ENCODE measurements at regions not wholly inside any gene's neighbourhood (a gene's known extent, or its start where the extent isn't known, plus 50 kb on each side); places are given as distances from the start of the nearest gene placed in this dataset.
A peak's percentile ranks its signal among the peaks of the same experiment; 100 is the strongest.

DNA sequence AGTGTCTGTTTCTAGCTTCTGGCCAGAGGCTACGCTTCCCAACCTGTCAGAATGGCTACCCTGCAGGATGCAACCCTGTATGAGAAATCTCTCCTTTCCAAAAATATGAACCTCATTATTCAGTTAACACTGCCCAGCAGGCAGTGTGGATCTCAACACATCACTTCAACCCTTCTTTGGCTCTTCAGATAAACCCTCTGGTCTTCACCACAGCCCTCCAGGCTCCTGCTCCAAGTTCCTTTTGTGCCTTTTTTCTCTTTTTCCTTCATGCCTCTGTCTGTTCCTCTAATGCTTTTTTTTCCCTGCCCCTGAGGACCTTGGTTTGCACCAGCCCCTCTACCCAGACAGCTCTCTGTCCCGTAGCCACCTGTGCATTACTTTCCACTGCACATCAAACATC lies 207.4 kb downstream of the MYLK4 start:
- H3K27ac ChIP-seq: no peak overlapping the region
- H3K4me3 ChIP-seq: no peak overlapping the region

DNA sequence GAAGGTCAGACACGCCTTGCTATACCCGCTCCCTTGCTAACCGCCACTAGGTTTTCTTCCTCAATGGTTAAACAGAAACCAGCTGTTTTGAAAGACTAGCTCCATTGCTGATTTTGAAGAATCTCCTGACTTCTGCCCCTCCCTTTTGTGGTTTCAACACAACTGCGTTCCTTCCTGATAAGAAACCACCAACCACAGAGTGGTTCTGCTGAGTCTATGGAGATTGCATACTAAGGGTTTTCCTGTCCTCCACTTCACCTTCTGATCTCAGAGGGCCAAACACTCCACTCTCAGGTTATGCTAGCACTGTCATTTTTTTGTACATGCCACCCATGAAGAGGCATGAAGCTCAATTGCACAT lies 207.9 kb downstream of the MYLK4 start:
- no peak overlapping the region for H3K4me3 ChIP-seq
- H3K27ac ChIP-seq: no peak overlapping the region

DNA sequence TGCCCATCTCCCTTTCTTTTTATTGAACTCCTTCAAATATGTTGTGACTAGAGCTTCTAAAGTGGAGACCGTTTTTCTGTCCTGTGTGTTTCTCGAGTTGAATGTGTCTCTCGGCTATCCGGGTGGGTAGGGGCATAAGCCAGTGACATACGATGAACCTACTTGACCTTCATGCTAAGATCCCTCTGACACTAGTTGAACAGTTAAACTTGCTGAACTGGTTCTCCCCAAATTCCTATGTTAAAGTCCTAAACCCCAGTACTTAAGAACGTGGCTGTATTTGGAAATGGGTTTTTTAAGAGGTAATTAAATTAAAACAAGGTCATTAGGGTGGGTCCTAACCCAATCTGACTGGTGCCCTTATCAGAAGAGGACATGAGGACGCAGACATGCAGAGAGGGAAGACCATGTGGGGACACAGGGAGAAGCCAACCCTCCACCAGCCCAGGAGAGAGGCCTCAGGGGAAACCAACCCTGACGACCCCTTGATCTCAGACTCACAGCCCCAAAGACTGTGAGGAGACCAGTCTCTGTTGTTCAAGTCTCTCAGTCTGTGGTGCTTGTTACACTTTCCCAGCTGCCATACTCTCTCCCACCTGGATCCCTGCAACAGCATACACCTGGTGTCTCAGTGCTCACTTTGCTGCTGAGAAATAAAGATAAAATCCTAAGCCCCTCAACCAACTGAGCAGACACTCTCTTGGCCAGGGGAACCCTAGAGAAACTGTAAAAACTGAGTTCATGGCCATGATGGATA lies 208.4 kb downstream of the MYLK4 start:
- no peak overlapping the region for H3K27ac ChIP-seq
- no peak overlapping the region for H3K4me3 ChIP-seq

DNA sequence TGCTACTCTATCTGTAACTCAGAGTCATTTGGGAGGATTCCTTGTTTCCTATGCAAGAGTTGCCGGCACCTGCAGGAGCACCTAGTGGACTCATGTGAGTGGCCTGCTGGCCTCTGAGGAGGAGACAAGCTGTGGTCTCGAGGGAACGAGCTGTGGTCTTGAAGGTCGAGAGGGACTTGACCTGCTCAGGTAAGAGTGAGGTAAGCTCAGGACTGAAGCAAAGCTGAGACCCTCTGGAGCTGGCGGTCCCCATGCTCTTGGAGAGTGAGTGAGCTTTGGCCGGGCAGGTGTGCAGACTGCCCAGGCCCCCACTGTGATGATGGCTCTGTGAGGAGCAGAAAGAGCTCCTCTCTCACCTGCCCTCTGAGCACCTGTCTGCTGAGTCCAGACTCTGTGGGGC lies 214.3 kb downstream of the MYLK4 start:
- Histone ChIP-seq H3K4me3 (no peak overlapping the region), H3K27ac (no peak overlapping the region)

DNA sequence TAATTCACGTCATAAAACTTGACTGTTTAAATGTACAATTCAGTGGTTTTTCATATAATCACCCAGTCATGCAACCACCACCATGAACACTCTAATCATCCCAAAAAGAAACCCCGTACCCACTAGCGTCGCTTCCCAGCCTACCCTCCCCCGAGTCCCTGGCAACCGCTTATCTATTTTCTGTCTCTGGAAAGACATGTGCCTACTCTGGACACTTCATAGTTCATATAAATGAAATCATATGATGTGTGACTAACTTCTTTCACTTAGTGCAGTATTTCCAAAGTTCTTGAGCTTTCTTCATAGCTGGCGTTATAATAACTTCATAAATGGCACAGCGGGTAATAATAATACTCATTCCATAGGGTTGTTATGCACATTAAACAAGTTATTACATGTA lies 215.2 kb downstream of the MYLK4 start:
- no peak overlapping the region for H3K4me3 ChIP-seq
- no peak overlapping the region for H3K27ac ChIP-seq

DNA sequence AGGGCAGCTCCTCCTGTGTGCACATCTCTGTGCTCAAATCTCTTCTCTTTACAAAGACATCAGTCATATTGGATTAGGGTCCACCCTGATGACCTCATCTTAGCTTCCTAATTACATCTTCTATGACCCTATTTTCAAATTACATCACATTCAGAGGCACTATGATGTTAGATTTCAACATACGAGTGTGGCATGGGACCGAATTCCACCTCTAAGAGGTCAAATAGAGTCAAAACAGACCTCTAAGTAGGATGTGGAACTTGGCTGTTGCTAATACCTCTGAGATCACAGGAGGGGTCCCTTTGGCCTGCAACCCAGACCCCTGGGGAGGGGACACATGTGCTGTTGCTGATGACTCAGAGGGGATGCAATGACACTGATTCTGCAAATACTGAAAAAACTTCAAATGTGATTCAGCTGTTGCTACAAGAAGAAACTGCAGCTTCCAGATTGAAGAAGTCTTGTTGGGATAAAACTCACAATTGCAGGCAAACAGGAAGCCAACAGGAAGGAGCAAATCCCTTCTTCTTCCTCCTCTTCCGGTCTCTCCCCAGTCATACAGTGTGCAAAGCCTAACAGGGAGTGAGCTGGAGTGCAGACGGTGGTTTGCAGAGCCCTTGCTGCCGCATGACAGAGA lies 216.2 kb downstream of the MYLK4 start:
- no peak overlapping the region for H3K4me3 ChIP-seq
- peak overlapping the region in 1 of 21 experiments; percentile 33 for H3K27ac ChIP-seq

DNA sequence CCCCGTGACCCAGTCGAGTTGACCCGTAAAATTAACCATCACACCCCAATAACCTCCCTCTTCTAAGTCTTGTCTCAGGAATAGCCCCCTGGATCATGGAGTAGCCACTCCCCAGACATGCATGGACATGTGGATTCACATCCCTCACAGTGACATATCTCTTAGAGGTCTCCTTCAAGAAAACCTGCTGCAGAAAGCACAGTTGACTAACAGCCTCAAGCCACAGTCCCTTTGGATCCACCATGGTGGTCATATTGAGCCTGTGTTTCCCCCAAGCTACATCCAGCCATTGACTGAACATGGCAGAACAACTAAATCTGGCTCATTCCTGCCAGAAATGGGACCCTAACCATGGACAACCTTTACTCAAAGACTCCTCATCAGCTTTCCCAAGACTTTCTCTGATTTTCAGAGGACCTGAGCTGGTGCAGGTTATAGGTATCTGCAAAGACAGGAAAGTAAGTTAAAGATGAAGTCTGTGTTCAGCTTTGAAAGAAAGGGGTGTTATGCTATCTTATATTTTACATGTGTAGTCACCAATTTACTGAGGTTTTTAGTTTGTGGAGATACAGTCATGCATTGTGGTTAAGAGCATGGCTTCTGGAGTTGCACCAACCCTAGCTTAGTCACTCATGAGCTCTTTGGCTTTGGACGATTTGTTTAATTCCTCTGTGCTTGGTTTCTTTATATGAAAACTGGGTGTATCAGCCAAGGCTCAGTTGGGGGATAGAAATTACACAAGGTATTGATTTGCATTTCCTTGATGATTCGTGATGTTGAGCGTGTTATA lies 219.1 kb downstream of the MYLK4 start:
- no peak overlapping the region for H3K4me3 ChIP-seq
- peak overlapping the region in 1 of 21 experiments; percentile 50 for H3K27ac ChIP-seq

DNA sequence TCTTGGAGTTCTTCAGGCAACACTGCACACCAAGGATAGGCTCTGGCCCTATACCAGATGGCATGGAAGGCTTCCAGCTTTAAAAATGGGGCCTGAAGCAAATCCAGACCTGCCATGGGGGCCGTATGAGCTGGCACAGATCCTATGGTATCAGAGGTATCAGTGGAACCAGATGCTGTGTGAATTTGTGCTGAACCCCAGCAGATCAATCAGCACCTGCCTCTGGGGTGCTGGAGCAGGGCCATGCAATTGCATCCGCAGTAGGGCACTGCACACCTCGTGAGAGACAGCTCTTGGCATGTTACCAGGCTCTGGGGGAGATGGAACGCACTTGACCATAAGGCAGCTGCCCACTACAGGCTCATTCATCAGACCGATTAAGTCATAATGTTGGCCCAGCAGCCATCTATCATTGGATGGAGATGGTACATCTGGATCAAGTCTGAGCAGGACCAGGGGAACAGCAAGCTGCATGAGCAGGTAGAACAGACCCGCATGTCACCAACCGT lies 221.5 kb downstream of the MYLK4 start:
- H3K4me3 ChIP-seq: no peak overlapping the region
- no peak overlapping the region for H3K27ac ChIP-seq

DNA sequence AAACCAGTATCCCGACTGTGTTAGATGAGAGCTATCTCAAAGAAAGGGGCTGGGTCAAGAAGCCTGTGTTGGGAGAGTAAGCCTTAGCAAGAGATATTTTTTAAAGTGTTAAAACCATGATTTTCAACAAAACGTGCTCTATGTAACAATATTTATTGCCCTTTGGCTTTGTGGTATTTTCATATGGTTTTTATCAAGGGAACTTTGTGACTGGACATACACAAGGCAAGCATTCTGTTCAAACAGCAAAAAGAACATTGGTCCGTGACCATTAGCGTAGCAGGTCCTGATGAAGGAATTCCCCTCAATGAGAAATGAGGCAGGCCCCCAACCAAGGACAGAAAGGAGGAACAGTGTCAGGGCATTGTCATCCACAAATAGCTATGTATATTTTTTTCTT lies 222.6 kb downstream of the MYLK4 start:
- Histone ChIP-seq H3K4me3 (no peak overlapping the region), H3K27ac (no peak overlapping the region)

DNA sequence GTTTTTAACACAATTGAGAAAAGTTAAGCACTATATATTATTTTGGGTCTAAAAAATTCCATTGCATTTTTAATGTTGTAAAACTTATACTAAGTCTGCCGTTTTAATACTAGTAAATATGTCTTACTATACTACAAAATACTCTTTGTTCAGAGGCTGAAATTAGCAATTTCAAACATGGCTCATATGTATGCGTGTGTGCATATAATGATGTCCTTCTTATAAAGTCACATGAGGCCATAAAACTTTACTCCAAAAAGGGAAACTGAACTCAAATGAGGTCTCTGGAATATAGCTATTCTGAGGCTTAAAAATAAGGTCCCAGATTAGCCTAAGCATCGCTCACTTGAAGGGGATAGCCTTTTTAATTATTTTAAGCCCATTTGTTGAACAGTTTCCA lies 224.0 kb downstream of the MYLK4 start:
- no peak overlapping the region for H3K4me3 ChIP-seq

DNA sequence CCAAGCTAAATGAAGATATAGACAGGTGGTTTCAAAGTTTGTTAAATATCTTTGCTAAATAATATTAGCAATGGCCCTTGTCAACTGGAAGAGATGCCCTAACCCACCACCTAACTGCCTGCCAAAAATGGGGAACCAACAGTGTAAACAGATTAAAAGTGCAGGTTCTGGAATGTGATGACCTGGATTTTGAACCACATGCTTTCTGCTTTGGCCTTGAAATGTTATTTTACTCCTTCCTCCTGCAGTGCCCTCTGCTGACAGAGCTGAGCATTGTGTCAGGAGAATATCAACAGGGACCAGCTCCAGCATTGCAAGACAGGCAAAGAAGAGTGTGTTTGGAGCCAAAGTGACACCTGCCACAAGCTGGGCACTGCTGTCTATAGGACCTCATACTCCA lies 226.6 kb downstream of the MYLK4 start:
- no peak overlapping the region for H3K4me3 ChIP-seq
- no peak overlapping the region for H3K27ac ChIP-seq

More for the DNA sequence above, 224.0 kb downstream of the MYLK4 start:
- H3K27ac ChIP-seq: no peak overlapping the region

DNA sequence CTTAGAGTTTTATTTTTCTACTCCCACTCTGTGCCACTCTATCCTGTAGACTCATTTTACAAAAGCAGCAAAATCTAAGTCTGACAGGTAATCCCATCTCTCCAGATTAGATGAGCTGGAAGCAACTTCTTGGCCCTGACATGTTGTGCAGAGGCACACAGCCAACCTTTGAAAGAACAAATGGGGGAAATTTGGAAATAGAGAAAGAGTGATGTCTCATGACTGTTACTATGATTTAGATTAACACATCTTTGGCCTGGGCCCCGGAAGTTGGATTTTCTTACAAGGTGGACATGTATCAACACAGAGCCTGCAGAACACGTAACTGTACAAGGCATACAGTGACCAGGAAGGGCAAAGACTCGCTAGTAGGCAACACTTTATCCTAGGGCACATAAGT lies 227.7 kb downstream of the MYLK4 start:
- no peak overlapping the region for H3K4me3 ChIP-seq
- peak overlapping the region in 1 of 21 experiments; percentile 48 for H3K27ac ChIP-seq

DNA sequence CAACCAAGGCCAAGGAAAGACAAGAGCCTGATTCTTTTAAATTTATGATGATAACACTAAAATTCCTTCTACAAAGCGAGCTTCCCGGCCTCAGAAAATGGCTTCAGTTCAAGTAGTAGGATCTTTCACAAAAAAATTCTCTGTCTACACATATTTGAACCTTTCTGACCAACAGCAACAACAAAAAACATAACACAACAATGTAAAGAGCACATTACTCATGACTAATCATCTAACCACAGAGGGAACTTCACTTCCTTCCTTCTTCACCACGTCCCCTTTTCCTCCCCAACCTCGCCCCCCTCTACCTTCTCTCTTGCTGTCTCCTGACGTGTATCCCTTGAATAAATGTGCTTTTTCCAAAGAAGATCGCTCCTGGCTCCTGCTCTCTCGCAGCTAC lies 228.2 kb downstream of the MYLK4 start:
- H3K27ac ChIP-seq: peak overlapping the region in 1 of 21 experiments; percentile 48
- no peak overlapping the region for H3K4me3 ChIP-seq

DNA sequence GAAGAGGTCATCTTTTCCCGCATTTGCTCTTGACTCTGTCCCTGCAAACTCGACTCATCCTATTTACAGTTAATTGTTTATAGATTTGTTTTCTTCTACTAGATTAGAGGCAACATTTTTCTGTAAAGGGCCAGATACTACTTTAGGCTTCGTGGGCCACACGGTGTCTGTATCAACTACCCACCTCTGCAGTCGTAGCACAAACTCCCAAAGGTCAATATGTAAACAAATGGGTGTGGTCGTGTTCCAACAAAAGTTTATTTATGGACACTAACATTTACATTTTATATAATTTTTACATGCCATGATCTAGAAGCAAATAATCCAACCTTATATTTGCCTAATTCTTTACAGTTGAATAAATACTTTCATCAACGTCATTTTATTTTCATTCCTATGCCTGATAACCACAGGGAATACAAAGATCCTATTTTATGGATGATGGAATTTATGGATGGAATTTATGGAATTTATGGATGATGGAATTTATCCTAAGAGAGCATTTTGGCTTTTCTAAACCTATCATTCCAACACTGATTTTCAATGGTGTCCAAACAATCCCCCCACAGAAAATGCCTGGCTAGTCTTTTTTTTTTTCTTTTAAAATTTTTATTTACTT lies 232.8 kb downstream of the MYLK4 start:
- no peak overlapping the region for H3K27ac ChIP-seq
- no peak overlapping the region for H3K4me3 ChIP-seq

DNA sequence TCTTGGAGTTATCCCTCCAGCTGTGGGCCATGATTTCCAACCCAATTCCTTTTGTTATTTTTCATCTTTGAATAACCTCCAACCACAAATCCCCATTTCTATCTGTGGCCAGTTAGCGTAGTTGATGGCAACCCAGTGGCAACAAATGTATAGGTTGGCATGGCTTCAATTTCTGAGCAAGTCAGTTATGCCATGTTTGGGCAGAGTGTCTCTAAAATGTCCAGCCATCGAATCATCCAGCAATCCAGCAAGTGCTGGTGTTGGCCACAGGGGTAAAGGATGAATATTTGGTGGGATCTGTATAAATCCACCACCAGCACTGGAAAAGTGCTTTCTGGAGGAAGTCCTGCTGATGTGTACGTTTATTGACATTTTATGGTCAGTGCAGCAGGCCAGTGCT lies 233.3 kb downstream of the MYLK4 start:
- H3K27ac ChIP-seq: no peak overlapping the region
- H3K4me3 ChIP-seq: no peak overlapping the region

DNA sequence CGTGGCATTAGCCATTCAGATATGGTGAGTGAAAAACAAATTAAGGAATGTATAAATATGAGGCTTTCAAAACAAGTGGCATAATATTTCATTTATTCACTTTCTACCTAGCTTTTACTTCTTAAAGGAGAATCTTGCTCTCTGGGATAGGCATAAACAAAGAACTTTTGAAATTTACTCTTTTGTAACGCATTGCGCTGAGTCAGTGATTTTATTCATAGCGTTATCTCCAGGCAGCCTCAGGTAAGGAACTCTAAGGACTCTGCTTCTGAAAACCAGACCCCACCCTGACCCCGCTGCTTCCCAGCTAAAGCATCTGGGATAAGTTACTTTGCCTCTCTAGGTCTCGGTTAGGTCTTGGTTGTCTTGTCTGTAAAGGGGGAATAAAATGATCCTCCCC lies 234.7 kb downstream of the MYLK4 start:
- H3K4me3 ChIP-seq: no peak overlapping the region
- H3K27ac ChIP-seq: no peak overlapping the region

DNA sequence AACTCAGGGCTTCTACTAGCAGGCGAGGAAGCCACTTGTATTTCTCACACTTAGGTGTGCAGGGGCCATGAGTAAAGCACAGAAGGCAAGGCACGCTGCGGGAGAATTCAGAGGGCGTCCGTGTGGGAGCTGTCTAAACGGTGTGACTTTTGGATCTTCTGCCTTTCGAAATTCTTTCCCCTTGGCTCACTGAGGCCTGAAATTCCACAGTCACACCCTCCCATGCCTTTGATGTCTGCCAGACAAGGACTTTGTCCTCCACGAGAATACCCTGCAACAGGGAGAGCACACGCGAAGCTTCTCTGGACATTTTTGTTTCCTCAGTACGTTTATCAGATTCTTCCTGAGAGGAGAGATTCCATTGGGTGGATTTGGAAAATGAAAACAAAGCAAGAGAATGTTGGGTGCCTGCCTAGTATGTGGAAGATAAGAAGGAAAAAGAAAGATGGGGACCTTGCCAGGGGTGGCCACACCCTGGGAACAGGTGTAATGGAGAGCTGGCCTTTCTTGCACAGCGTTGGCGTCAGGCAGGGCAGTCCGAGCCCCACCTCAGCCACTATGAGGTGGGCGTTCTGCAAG lies 235.7 kb downstream of the MYLK4 start:
- H3K4me3 ChIP-seq: no peak overlapping the region
- no peak overlapping the region for H3K27ac ChIP-seq

DNA sequence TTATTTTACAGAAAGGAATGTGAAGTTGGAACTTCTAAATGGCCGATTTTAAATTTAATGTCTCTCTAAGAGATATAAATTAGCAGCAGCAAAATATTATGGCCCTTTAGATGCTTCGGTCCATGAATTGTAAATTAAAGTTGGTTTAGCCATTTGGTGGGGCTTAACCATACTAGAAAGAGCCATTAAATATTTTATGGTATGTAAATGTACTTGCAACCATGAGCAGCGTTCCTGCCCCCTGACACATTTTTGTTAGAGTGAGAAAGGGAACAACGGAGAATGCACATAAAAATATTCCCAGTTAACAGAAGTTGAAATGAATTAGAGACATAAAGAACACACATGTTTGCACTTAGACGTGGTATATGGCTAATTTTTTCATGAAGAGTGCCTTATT lies 237.9 kb downstream of the MYLK4 start:
- no peak overlapping the region for H3K27ac ChIP-seq
- no peak overlapping the region for H3K4me3 ChIP-seq

DNA sequence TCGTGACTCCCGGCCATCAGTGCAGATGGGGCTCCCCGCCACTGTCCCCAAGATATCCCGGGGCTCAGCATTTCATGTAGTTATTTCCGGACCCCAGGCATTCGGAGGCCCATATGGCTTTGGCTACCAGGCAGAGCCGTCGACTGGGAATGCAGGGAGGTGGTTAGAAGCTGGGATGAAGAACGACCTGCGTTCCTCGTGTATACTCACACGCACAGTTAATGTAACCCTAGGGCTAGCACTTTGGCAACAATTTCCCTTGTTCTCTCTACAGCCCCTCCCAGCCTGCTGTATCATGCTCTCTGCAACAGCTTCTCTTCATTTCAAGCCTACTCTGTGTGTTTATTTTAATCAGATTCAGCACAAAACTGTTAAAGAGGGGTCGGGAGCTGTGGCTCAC lies 240.4 kb downstream of the MYLK4 start:
- no peak overlapping the region for H3K4me3 ChIP-seq
- H3K27ac ChIP-seq: no peak overlapping the region

DNA sequence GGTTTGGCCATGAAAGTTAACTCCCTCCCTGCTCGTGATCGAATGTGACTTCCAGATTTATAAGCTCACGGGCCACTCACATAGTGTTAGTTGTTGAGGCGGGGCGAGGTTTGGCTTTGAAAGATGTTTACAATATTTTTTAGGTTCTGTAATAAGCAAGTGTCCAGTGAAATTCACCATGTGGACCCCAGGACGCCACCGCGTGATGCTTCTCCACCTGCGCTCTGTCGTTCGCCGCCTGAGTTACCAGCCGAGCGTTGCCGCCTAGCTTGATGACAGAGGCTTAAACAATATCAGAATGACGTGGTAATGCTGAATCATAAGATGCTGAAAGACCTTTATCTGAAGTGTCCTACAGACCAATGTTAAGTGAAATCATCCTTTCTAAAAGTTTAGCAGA lies 241.0 kb downstream of the MYLK4 start:
- no peak overlapping the region for H3K4me3 ChIP-seq

More for the DNA sequence above, 241.0 kb downstream of the MYLK4 start:
- no peak overlapping the region for H3K27ac ChIP-seq
